ENCODE measurements at regions not wholly inside any gene's neighbourhood (a gene's known extent, or its start where the extent isn't known, plus 50 kb on each side); places are given as distances from the start of the nearest gene placed in this dataset.

DNA sequence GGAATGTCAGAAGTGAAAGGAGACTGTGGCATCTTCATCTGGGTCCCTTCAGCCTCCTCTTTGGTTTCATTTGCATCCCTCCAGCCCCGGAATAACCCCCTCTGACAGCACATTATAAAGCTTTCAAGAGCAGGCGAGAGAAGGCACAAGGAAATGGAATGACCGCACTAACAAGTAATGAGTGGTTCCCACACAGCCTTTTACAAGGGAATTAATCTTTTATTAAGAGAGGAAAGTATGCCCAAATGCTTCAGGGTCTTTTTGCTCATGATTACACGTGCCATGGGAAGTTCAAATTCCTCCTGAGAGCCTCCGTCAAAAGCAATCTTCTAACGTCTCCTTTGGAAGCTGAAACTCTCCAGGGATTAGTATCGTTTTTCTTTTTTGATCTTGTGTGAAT, 347.0 kb downstream of the BTBD3 start:
- DNase-seq (ENCODE audit: low spot score in 2 of 2), result no peak
- intact Hi-C loops (cut with DNase I; ENCODE audit: low total_unique reads), result no loop called here
- WGBS, 2 donors, result 49 to 57% methylated on average over 7 of the region's 7 CpGs
- TF ChIP-seq, protein P1, sequence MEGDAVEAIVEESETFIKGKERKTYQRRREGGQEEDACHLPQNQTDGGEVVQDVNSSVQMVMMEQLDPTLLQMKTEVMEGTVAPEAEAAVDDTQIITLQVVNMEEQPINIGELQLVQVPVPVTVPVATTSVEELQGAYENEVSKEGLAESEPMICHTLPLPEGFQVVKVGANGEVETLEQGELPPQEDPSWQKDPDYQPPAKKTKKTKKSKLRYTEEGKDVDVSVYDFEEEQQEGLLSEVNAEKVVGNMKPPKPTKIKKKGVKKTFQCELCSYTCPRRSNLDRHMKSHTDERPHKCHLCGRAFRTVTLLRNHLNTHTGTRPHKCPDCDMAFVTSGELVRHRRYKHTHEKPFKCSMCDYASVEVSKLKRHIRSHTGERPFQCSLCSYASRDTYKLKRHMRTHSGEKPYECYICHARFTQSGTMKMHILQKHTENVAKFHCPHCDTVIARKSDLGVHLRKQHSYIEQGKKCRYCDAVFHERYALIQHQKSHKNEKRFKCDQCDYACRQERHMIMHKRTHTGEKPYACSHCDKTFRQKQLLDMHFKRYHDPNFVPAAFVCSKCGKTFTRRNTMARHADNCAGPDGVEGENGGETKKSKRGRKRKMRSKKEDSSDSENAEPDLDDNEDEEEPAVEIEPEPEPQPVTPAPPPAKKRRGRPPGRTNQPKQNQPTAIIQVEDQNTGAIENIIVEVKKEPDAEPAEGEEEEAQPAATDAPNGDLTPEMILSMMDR (IDR thresholded peaks at IDR 0.05), result no peak
- no peak for TF ChIP-seq POLR2A (IDR thresholded peaks at IDR 0.05)
- H3K4me3 ChIP-seq (ENCODE audit: low read depth, poor library complexity, severe bottlenecking), result no peak overlapping the region

DNA sequence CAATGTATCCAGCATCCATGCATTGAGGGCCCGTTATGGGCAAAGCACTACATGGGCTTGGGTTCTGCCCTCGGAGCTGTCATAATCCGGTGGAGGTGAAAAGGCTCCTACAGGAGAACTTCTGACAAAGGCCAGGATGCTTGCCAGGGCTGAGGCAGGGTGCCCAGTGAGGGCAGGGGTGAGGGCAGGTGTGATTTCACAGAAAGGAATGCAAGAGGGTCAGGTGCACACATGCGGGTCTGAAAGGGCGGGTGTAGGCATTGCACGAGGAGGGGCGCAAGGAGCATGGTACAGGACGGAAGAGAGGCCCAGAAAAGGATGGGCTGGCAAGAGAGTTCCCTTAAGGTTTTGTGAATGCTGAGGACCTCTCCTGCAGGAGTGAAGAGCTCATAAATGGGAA, 348.0 kb downstream of the BTBD3 start:
- WGBS, 2 donors, result 81% methylated on average over 8 of the region's 8 CpGs
- no peak for TF ChIP-seq POLR2A (IDR thresholded peaks at IDR 0.05)
- TF ChIP-seq, protein P1 (IDR thresholded peaks at IDR 0.05), result no peak
- no peak overlapping the region for H3K4me3 ChIP-seq (ENCODE audit: low read depth, poor library complexity, severe bottlenecking)
- intact Hi-C loops (cut with DNase I; ENCODE audit: low total_unique reads), result no loop called here
- DNase-seq (ENCODE audit: low spot score in 2 of 2), result no peak

DNA sequence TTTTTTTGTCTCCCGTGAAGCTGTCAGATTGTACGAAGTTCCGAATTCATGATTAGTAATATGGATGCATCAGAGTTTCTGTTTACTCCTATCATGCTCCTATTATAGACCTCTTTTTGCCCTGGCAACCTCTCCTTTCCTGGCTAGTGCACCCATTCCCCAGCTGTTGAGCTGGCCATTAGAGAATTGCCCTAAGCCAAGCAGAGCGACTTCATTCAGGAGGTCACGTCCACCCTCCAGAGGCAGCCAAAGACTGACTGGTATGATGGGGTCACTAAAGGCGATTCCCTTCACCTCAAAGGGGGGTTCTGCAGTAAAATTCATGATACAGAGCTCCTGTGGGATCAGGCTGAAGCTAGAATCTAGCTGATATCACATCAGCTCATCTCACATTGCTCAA, 351.9 kb downstream of the BTBD3 start:
- DNase-seq (ENCODE audit: low spot score in 2 of 2), result no peak
- 89 to 92% methylated on average over 6 of the region's 6 CpGs for WGBS, 2 donors
- intact Hi-C loops (cut with DNase I; ENCODE audit: low total_unique reads), result no loop called here
- no peak for TF ChIP-seq POLR2A (IDR thresholded peaks at IDR 0.05)
- TF ChIP-seq, protein P1 (IDR thresholded peaks at IDR 0.05), result no peak
- no peak overlapping the region for H3K4me3 ChIP-seq (ENCODE audit: low read depth, poor library complexity, severe bottlenecking)

DNA sequence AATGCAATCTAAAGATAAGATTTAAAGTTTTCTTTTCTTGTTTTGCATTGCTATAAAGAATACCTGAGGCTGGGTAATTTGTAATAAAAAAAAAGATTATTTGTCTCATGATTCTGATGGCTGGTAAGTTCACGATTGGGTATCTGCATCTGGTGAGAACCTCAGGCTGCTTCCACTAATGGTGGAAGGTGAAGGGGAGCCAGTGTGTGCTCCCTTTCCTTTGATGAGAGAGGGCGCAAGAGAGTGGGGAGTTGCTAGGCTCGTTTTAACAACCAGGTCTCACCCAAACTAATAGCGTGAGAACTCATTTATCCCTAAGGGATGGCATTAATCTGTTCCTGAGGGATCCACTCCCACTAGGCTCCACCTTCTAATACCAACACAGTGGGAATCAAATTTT, 353.2 kb downstream of the BTBD3 start:
- TF ChIP-seq, protein P1 (IDR thresholded peaks at IDR 0.05), result no peak
- TF ChIP-seq POLR2A (IDR thresholded peaks at IDR 0.05), result no peak
- H3K4me3 ChIP-seq (ENCODE audit: low read depth, poor library complexity, severe bottlenecking), result no peak overlapping the region
- no peak for DNase-seq (ENCODE audit: low spot score in 2 of 2)
- 77 to 79% methylated on average over 4 of the region's 4 CpGs for WGBS, 2 donors
- intact Hi-C loops (cut with DNase I; ENCODE audit: low total_unique reads), result no loop called here

DNA sequence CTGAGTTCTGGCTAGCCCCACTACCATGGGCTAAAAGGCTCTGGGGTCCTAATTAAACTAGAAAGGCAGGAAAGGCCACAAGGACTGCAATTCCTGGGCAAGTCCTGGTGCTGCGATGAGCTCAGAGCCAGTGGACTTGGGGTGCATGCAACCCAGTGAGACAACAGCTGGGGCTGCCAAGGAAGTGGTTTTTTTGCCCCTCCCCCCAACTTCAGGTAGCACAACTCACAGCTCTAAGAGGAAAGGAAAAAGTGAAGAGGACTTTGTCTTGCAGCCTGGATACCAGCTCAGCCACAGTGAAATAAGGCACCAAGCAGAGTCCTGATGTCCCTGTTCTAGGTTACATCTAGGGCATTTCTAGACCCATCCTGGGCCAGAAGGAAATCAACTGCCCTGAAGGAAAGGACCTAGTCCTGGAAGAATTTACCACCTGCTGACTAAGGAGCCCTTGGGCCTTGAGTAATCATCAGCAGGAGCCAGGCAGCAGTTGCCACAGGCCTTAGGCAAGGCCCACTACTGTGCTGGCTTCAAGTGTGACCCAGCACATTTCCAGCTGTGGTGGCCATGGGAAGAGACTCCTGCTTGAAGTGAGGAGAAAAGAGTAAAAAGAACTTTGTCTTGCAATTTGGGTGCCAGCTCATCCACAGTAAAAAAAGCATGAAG, 358.4 kb downstream of the BTBD3 start:
- TF ChIP-seq POLR2A (IDR thresholded peaks at IDR 0.05), result no peak
- TF ChIP-seq, protein P1 (IDR thresholded peaks at IDR 0.05), result no peak
- intact Hi-C loops (cut with DNase I; ENCODE audit: low total_unique reads), result no loop called here

DNA sequence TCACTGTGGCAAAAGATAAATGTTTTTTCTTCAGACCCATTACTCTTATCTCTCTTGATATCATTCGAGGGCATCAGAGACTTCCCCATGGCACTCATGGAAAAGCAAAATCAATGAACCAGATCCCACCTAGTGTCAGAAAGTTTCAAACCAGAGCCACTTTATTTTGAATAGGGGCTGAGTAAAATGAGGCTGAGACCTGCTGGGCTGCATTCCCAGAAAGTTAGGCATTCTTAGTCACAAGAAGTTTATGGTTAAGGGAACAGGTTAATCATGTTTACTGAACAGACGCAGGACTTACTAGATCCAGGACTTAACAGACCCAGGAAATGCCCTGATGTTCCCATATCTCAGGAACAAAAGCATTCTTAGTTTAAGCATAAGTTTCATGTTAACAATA, 369.9 kb downstream of the BTBD3 start:
- H3K4me3 ChIP-seq (ENCODE audit: low read depth, poor library complexity, severe bottlenecking), result no peak overlapping the region
- intact Hi-C loops (cut with DNase I; ENCODE audit: low total_unique reads), result no loop called here
- WGBS, 2 donors, result 51 to 63% methylated on average over 2 of the region's 2 CpGs
- DNase-seq (ENCODE audit: low spot score in 2 of 2), result no peak
- TF ChIP-seq, protein P1 (IDR thresholded peaks at IDR 0.05), result no peak
- no peak for TF ChIP-seq POLR2A (IDR thresholded peaks at IDR 0.05)

More for the DNA sequence above, 358.4 kb downstream of the BTBD3 start:
- no peak overlapping the region for H3K4me3 ChIP-seq (ENCODE audit: low read depth, poor library complexity, severe bottlenecking)
- WGBS, 2 donors, result 73 to 89% methylated on average over 1 of the region's 1 CpG
- DNase-seq (ENCODE audit: low spot score in 2 of 2), result no peak

Measured in lower leg skin (tissue), 4 donors.